ENCODE measurements at regions not wholly inside any gene's neighbourhood (a gene's known extent, or its start where the extent isn't known, plus 50 kb on each side); places are given as distances from the start of the nearest gene placed in this dataset.

GRCh38 chr5:160922311-160922710 is 70.3 kb upstream of the ATP10B start:
- no peak for TF ChIP-seq CTCF (IDR thresholded peaks at IDR 0.05; ENCODE audit: unreplicated experiment)
- CTCF ChIA-PET, result no interaction called here
- no peak overlapping the region for H3K27ac Mint-ChIP-seq (ENCODE audit: unreplicated experiment)
- no peaks in the 10 kb centered on the region for H3K27me3 Mint-ChIP-seq (ENCODE audit: unreplicated experiment)
- intact Hi-C loops (cut with micrococcal nuclease; ENCODE audit: unreplicated experiment), result loop anchor here (5.0 to 10.0 kb wide), 3 partner anchors 225 to 398 kb away; no protein-coding TSS in a partner anchor
- no peak for DNase-seq
- H3K4me1 Mint-ChIP-seq (ENCODE audit: low read depth, unreplicated experiment), result peaks cover 50% of the 10 kb centered on the region
- no peak overlapping the region for H3K4me3 Mint-ChIP-seq (ENCODE audit: low read depth, unreplicated experiment)
- H3K9me3 Mint-ChIP-seq (ENCODE audit: low read depth, unreplicated experiment), result no peaks in the 10 kb centered on the region
- H3K36me3 Mint-ChIP-seq (ENCODE audit: insufficient read depth, unreplicated experiment), result peaks cover 6% of the 10 kb centered on the region
- BruUV-seq (replicated peaks), result no TSS peak

- Mint-ChIP-seq H3K4me3 (ENCODE audit: low read depth, unreplicated experiment) (no peak overlapping the region), H3K9me3 (ENCODE audit: low read depth, unreplicated experiment) (no peaks in the 10 kb centered on the region), H3K4me1 (ENCODE audit: low read depth, unreplicated experiment) (peaks cover 43% of the 10 kb centered on the region), H3K27me3 (ENCODE audit: unreplicated experiment) (no peaks in the 10 kb centered on the region), H3K36me3 (ENCODE audit: insufficient read depth, unreplicated experiment) (peaks cover 6% of the 10 kb centered on the region), H3K27ac (ENCODE audit: unreplicated experiment) (no peak overlapping the region)
- TF ChIP-seq CTCF (IDR thresholded peaks at IDR 0.05; ENCODE audit: unreplicated experiment), result no peak
- no peak for DNase-seq
- CTCF ChIA-PET, result no interaction called here
- no TSS peak for BruUV-seq (replicated peaks)
- intact Hi-C loops (cut with micrococcal nuclease; ENCODE audit: unreplicated experiment), result loop anchor here (5.0 to 10.0 kb wide), 3 partner anchors 224 to 397 kb away; no protein-coding TSS in a partner anchor
These were observed 69.6 kb upstream of the ATP10B start for GRCh38 chr5:160921423-160922285.

- Mint-ChIP-seq H3K36me3 (ENCODE audit: insufficient read depth, unreplicated experiment) (peaks cover 6% of the 10 kb centered on the region), H3K9me3 (ENCODE audit: low read depth, unreplicated experiment) (no peaks in the 10 kb centered on the region), H3K4me3 (ENCODE audit: low read depth, unreplicated experiment) (no peak overlapping the region), H3K27me3 (ENCODE audit: unreplicated experiment) (no peaks in the 10 kb centered on the region), H3K4me1 (ENCODE audit: low read depth, unreplicated experiment) (peaks cover 28% of the 10 kb centered on the region), H3K27ac (ENCODE audit: unreplicated experiment) (no peak overlapping the region)
- CTCF ChIA-PET, result no interaction called here
- intact Hi-C loops (cut with micrococcal nuclease; ENCODE audit: unreplicated experiment), result loop anchor here (5.0 to 10.0 kb wide), 3 partner anchors 222 to 395 kb away; no protein-coding TSS in a partner anchor
- no peak for TF ChIP-seq CTCF (IDR thresholded peaks at IDR 0.05; ENCODE audit: unreplicated experiment)
- no TSS peak for BruUV-seq (replicated peaks)
- no peak for DNase-seq
These were observed 67.6 kb upstream of the ATP10B start for GRCh38 chr5:160919626-160920025.

GRCh38 chr5:160918386-160918785 is 66.4 kb upstream of the ATP10B start:
- intact Hi-C loops (cut with micrococcal nuclease; ENCODE audit: unreplicated experiment), result no loop called here
- H3K4me3 Mint-ChIP-seq (ENCODE audit: low read depth, unreplicated experiment), result no peak overlapping the region
- H3K27ac Mint-ChIP-seq (ENCODE audit: unreplicated experiment), result no peak overlapping the region
- H3K9me3 Mint-ChIP-seq (ENCODE audit: low read depth, unreplicated experiment), result no peaks in the 10 kb centered on the region
- H3K27me3 Mint-ChIP-seq (ENCODE audit: unreplicated experiment), result no peaks in the 10 kb centered on the region
- no TSS peak for BruUV-seq (replicated peaks)
- no peak for DNase-seq
- H3K4me1 Mint-ChIP-seq (ENCODE audit: low read depth, unreplicated experiment), result peaks cover 16% of the 10 kb centered on the region
- H3K36me3 Mint-ChIP-seq (ENCODE audit: insufficient read depth, unreplicated experiment), result no peaks in the 10 kb centered on the region
- no peak for TF ChIP-seq CTCF (IDR thresholded peaks at IDR 0.05; ENCODE audit: unreplicated experiment)
- CTCF ChIA-PET, result no interaction called here

Data from Calu3 (cell line).